ENCODE measurements at regions not wholly inside any gene's neighbourhood (a gene's known extent, or its start where the extent isn't known, plus 50 kb on each side); places are given as distances from the start of the nearest gene placed in this dataset.

- H3K9me3 ChIP-seq = no peaks in the 10 kb centered on the region
- no peak overlapping the region for H3K27ac ChIP-seq
- DNase-seq = no peak
- H3K4me1 ChIP-seq = no peaks in the 10 kb centered on the region
- no peak overlapping the region for H3K4me3 ChIP-seq
- TF ChIP-seq POLR2A (IDR thresholded peaks at IDR 0.05) (no peak), CTCF (IDR thresholded peaks at IDR 0.05) (no peak)
- no peaks in the 10 kb centered on the region for H3K27me3 ChIP-seq
- intact Hi-C loops (cut with DNase I; ENCODE audit: low total_unique reads) = no loop called here
- no peaks in the 10 kb centered on the region for H3K36me3 ChIP-seq
Observed at GRCh38 chr4:116478343-116478742, 607.0 kb downstream of the TRAM1L1 start.

- Histone ChIP-seq H3K4me1 (no peaks in the 10 kb centered on the region), H3K36me3 (no peaks in the 10 kb centered on the region), H3K27me3 (no peaks in the 10 kb centered on the region), H3K9me3 (no peaks in the 10 kb centered on the region), H3K4me3 (no peak overlapping the region), H3K27ac (no peak overlapping the region)
- DNase-seq = no peak
- intact Hi-C loops (cut with DNase I; ENCODE audit: low total_unique reads) = no loop called here
- no peak for TF ChIP-seq CTCF (IDR thresholded peaks at IDR 0.05)
- TF ChIP-seq POLR2A (IDR thresholded peaks at IDR 0.05) = no peak
Observed at GRCh38 chr4:116469582-116469981, 615.8 kb downstream of the TRAM1L1 start.

- TF ChIP-seq CTCF (IDR thresholded peaks at IDR 0.05) (no peak), POLR2A (IDR thresholded peaks at IDR 0.05) (no peak)
- Histone ChIP-seq H3K36me3 (no peaks in the 10 kb centered on the region), H3K4me1 (no peaks in the 10 kb centered on the region), H3K4me3 (no peak overlapping the region), H3K27me3 (no peaks in the 10 kb centered on the region), H3K9me3 (no peaks in the 10 kb centered on the region), H3K27ac (no peak overlapping the region)
- DNase-seq = no peak
- intact Hi-C loops (cut with DNase I; ENCODE audit: low total_unique reads) = no loop called here
Observed at GRCh38 chr4:116453127-116453526, 632.2 kb downstream of the TRAM1L1 start.

- Histone ChIP-seq H3K4me3 (no peak overlapping the region), H3K9me3 (no peaks in the 10 kb centered on the region), H3K4me1 (no peaks in the 10 kb centered on the region), H3K36me3 (no peaks in the 10 kb centered on the region), H3K27ac (no peak overlapping the region), H3K27me3 (no peaks in the 10 kb centered on the region)
- no peak for TF ChIP-seq POLR2A (IDR thresholded peaks at IDR 0.05)
- DNase-seq = no peak
- intact Hi-C loops (cut with DNase I; ENCODE audit: low total_unique reads) = no loop called here
Observed at GRCh38 chr4:116449764-116450163, 635.6 kb downstream of the TRAM1L1 start.

GRCh38 chr4:116444117-116444516, 641.3 kb downstream of the TRAM1L1 start:
- intact Hi-C loops (cut with DNase I; ENCODE audit: low total_unique reads) = no loop called here
- TF ChIP-seq POLR2A (IDR thresholded peaks at IDR 0.05) = no peak
- TF ChIP-seq CTCF (IDR thresholded peaks at IDR 0.05) = no peak
- no peaks in the 10 kb centered on the region for H3K36me3 ChIP-seq
- no peak overlapping the region for H3K27ac ChIP-seq
- no peaks in the 10 kb centered on the region for H3K9me3 ChIP-seq
- H3K4me3 ChIP-seq = no peak overlapping the region
- no peaks in the 10 kb centered on the region for H3K4me1 ChIP-seq
- no peaks in the 10 kb centered on the region for H3K27me3 ChIP-seq
- DNase-seq = no peak
